Fibroblast of skin of scalp (primary cell): ENCODE measurements at regions not wholly inside any gene's neighbourhood (a gene's known extent, or its start where the extent isn't known, plus 50 kb on each side); places are given as distances from the start of the nearest gene placed in this dataset.

Experiments used
- DNase-seq: peaks from one replicate; pipeline ENCODE4 v3.0.0-alpha.2; 2013

- peak; percentile 68 for DNase-seq
Observed at GRCh38 chr5:40413743-40414142, 266.0 kb upstream of the PTGER4 start.

DNA sequence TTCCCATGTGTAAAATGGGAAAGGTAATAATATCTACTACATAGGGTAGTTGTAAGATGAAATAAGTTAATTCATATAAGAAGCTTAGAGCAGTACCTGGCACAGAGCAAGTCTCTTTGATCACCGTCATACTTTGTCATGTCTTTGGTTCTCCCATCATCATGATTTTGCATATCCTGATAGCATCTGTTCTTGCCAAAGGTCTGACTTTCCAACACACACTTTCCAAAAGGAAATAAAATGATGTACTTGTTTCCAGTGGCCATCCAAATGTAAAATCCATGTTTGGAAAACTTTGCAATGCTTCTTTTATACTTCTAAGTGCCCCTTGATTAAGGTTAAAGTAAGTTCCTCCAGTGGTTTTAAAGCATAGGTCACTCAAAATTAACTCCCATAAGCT lies 266.9 kb upstream of the PTGER4 start:
- no peak for DNase-seq

DNA sequence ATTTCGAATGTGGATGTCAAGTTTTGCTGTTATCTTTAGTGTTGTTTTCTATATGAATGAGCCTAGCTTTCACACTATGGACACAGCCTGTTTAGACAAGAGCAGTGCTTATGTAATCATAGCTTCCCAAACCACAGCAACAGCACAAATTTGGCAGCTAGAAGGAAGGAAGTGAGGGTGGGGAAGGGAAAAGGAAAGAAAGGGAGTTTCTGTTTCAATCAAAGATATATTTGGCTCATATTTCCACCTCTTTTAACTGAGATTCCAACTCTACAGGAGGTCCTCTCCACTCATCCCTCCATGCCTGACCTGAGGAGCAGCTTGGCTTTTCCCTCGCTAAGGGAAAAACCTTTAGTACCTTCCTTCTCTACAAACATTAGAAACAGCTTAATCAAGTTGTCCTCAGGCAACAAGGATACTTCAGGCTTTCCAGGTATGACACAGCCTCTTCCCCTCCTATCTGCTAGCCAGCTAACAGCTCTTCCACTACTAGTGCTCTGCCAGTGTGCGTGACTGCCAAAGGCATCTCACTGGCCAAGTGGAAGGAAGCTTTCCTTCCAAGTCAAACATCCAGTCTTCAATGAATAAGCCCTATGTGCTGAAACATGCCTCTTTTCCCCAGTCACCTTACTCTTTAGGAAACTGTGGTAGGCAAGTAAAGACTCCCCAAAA lies 268.6 kb upstream of the PTGER4 start:
- peak; percentile 64 for DNase-seq

GRCh38 chr5:40410231-40410861 lies 269.4 kb upstream of the PTGER4 start:
- DNase-seq = peak; percentile 71

DNA sequence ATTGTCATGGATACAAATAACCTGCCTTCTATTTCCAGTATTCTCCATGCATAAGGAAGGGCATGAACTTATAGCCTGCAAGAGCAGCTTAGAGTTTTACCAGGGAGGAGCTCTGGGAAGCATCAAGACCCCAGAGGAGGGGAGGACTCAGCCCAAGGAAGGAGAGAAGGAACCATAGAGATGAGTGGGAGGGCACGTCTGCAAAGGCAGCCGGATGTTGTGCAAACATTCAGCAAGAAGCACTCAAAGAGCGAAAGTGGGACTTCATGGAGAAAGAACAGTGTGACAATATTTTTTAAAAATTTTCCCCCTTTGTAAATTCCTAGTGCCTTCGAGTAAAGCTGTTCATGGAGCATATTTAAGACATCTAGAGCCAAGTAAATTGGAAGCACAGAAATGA lies 270.1 kb upstream of the PTGER4 start:
- no peak for DNase-seq

GRCh38 chr5:40406741-40407211 lies 272.9 kb upstream of the PTGER4 start:
- DNase-seq = no peak

- no peak for DNase-seq
Observed at GRCh38 chr5:40405996-40406740, 273.5 kb upstream of the PTGER4 start.

- DNase-seq = peak; percentile 35
Observed at GRCh38 chr5:40405230-40405629, 274.5 kb upstream of the PTGER4 start.

GRCh38 chr5:40404613-40405012 lies 275.1 kb upstream of the PTGER4 start:
- DNase-seq = no peak

DNA sequence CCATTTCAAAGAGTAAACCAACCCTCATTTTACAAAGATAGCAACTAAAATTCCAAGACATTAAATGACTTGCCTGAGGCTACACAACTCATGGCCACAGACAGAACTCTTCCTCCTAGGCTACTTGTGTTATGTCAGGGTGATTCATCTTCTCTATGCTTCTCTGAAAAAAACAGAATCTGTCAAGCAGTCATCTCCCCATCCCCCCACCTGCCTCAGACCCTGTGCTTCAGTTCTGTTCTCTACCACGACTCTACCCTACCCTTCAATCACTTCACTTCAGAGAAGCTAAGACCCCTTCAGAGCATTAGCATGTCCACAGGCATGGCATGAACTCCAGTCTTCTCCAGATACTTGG lies 277.7 kb upstream of the PTGER4 start:
- peak; percentile 52 for DNase-seq

DNA sequence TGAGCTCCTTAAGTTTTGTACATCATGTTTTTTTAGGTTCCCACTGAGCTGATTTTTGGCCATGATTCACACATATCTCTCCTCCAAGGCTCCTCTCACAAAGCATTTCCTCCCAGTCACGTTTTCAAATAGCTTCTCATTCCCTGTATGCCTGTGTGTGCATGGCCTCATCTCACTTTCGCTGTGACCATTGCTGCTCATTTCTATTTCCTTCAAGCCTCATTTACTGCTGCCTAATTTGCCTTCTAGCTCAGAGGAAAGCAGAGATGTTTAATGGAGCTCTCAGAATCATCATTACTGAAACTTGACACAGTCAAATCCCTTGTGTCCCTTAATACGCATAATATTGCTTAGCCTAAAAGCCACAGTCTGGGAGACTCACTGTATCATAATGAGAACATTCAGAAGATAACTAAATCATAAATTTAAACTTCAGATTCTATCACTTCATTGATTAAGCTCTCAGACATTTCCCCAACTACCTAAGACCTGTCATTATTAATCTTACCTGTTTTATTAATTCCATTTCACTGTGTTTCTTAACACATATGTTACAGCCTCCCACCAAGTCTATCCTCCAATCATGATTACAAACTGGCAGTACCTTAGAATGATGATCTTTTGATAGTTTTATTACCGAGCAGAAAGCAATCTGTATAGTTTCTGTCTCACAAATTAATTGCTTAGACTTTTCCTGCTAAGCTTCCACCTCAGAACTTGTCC lies 278.3 kb upstream of the PTGER4 start:
- DNase-seq = peak; percentile 67

GRCh38 chr5:40400245-40400644 lies 279.5 kb upstream of the PTGER4 start:
- no peak for DNase-seq

- peak; percentile 71 for DNase-seq
Observed at GRCh38 chr5:40399349-40399748, 280.4 kb upstream of the PTGER4 start.

DNA sequence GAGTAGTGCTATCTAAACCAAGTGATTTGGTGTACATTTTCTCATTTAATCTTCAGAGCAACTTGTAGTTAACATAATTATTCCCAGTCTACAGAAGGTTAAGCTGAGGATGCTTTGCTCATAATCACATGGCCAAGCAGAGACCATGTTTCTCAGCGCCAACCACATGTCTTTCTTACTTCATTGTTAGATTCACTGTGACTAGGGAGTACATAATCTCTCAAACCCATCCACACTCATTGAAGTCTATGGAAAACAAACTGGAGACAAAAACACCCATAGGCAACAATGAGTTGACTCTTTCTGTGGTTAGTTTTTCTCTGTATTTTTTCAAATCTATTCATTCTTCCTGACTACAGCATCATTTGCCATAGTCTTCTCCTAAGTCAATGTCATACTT lies 281.7 kb upstream of the PTGER4 start:
- DNase-seq = no peak

GRCh38 chr5:40397091-40397490 lies 282.6 kb upstream of the PTGER4 start:
- DNase-seq = no peak

- no peak for DNase-seq
Observed at GRCh38 chr5:40396317-40396716, 283.4 kb upstream of the PTGER4 start.

GRCh38 chr5:40395251-40395650 lies 284.5 kb upstream of the PTGER4 start:
- no peak for DNase-seq

GRCh38 chr5:40394698-40395097 lies 285.0 kb upstream of the PTGER4 start:
- no peak for DNase-seq

GRCh38 chr5:40391642-40392041 lies 288.1 kb upstream of the PTGER4 start:
- no peak for DNase-seq

DNA sequence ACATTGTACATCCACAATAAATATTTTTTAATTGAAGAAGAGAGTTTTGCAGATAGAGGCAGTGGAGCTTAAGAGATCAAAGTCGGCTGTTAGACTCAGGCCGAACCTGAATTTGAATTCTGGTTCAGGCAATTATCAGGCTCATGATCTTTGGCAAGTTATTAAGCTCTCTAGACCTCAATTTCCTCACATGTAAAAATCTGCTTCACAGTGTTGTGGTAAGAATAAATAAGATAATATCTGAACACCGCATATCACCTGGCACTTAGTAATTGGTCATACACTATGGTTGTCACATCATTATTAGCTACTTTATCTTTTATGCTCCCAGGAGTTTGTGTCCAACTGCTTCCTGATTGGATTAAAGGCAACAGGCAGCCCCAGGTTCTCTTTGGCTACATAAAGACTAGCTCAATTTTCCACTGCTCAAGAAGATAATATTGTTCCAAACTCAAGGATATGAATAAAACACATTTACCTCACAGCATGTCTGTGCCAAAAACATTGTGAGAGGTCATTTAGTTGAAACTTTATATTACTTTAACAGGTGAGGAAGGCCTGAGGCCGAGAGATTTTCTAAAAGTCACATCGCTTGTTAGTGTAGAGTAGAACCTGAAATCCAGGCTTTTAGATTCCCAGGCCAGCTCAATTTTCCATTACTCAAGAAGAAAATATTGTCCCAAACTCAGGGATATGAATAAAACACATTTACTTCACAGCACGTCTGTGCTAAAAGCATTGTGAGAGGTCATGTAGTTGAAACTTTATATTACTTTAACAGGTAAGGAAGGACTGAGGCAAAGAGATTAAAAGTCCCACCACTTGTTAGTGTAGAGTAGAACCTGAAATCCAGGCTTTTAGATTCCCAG lies 289.2 kb upstream of the PTGER4 start:
- no peak for DNase-seq

GRCh38 chr5:40389591-40389990 lies 290.1 kb upstream of the PTGER4 start:
- DNase-seq = no peak

GRCh38 chr5:40386289-40386688 lies 293.4 kb upstream of the PTGER4 start:
- peak; percentile 71 for DNase-seq
